RCC 7860 (cell line): ENCODE measurements at regions not wholly inside any gene's neighbourhood (a gene's known extent, or its start where the extent isn't known, plus 50 kb on each side); places are given as distances from the start of the nearest gene placed in this dataset.
"Not testable (repeated sequence)": the region's sequence is repeated elsewhere in the genome, so short reads cannot be mapped to it uniquely, and the experiment has no call there.

Source experiments
- DNase-seq: peaks from one replicate; pipeline ENCODE4 v3.0.0-alpha.2; 2015; ENCODE audit warnings: low spot score
- FAIRE-seq: peaks from 2 replicates; lab custom pipeline; 2012; peaks lifted over from hg19 to GRCh38; lab: Jason Lieb, UNC

DNA sequence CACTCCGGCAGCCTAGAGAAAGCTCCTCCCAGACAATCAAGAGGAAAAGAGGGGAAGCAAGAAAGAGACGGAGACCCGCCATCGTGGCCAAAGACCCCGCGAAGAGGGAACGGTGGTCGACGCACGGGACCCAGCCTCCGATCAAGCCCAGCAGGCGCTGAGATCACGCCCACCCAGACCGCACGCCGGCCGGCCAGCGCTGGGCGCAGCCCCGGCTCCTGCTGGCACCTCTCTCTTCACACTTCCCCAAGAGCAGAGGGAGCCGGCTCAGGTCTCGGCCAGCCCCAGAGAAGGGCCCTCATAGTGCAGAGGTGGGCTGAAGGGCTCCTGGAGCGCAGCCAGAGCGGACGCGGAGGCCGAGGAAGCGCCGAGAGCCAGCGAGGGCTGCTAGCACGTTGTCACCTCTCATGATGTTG, 918.4 kb upstream of the ADAMTS5 start:
- DNase-seq (no peak), FAIRE-seq (no peak)

DNA sequence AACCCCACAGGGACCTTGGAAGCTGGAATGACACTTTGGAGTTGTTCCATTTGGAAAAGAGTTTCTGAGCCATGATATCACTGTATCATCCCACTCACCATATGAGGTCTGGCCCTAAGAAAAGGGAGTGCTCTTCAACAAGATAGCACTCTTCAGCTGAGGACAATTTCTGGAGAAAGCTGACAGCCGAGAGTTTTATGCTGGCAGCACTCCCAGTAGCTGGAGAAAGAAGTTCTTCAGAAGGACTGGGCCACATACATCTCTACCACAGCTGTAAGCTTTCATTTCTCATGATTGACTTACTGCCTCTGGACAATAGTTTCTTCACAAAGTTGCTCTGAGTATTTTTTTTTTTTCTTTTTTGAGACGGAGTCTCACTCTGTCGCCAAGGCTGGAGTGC, 914.4 kb upstream of the ADAMTS5 start:
- DNase-seq, FAIRE-seq: not testable (repeated sequence)

DNA sequence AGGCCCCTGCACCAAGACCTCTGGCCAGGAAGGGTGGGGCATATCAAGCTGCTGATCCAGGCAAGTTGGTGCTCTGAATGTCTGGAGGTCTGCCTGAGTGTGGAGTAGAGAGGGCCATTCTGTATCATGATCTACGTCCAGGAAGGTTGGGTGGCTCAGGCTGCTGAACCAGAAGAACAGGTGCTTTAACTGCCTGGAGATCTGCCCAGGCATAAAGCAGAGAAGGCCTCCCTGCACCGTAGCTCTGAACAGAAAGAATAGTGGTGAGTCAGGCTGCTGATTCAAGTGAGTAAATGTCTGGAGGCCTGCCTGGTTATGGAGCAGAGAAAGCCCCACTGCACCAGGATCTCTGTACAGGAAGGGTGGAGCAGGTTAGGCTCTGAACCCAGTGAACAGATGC, 905.5 kb upstream of the ADAMTS5 start:
- DNase-seq, FAIRE-seq: not testable (repeated sequence)

DNA sequence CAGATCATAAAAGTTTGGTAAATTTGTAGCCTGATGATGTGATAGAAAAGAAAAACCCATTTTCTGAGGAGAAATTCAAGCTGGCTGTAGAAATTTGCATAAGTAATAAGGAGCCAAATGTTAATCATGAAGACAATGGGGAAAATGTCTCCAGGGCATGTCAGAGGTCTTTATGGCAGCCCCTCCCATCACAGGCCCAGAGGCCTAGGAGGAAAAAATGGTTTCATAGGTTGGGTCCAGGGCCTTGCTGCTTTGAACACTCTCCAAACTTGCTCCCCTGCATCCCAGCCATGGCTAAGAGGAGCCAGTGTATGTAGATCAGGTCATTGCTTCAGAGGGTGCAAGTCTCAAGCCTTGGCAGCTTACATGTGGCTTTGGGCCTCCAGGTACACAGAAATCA, 903.9 kb upstream of the ADAMTS5 start:
- FAIRE-seq = not testable (repeated sequence)

DNA sequence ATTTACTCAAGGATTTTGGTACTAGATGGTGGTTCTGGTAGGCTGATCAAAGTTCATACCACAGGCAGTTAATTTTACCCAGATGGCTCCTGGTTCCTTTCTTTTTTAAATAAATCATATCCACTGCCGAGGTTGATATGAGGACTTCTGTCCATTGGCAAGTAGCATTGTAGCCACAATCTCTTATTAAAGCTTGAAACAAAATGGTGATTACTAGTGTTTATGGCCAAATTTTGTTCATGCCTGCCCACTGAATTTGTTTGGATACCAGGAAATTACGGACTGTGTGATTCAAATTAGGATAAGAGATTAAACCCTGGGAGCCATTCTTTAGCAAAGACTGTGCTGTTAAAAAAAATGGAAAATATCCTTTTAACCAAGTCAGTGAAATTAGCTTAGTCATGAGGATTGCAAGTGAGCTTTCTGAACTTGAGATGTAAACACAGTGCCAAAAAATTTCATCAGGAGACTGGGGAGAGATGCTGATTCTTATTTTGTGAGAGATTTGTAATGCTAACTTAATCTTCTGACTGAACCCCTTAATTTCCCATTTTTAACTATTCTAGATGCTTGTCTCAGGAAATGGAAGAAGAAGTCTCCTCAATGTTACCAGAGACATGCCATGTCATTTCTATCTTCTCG, 893.5 kb upstream of the ADAMTS5 start:
- DNase-seq = not testable (repeated sequence)

More for the DNA sequence above, 903.9 kb upstream of the ADAMTS5 start:
- DNase-seq = not testable (repeated sequence)

DNA sequence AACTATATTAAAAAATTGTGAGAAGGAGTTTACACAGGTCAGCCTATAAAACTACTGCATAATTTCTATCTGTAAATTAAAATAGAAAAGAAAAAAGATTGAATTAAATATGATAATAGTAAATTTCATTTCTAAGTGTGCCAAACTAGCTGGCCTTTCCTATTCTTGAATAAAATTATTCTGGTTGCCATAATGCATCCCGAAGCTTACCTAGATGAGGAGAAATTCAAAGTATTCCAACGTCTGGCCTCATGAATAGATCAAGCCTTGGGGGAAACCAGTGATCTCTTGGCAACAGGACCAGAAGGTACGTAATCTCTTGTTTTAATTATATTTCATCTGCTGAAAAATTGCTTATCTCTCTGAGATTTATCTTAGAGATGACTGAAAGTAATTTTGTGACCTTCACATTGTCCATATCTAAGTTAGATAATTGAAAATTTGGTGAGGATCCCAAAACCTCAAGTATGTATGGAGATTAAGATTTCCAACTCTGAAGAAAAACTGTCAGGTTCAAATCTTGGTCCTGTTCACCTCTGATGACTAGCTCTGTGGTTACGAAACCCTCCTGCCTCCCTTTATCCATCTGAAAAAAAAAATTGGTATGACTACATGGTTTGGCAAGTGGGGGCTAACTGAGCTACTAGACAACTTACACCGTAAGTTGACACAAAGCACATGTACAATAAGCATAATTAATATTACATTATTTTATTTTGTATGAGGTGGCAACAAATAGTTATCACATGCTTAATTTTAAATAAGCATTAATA, 891.4 kb upstream of the ADAMTS5 start:
- DNase-seq, FAIRE-seq: not testable (repeated sequence)

More for the DNA sequence above, 893.5 kb upstream of the ADAMTS5 start:
- FAIRE-seq = not testable (repeated sequence)

DNA sequence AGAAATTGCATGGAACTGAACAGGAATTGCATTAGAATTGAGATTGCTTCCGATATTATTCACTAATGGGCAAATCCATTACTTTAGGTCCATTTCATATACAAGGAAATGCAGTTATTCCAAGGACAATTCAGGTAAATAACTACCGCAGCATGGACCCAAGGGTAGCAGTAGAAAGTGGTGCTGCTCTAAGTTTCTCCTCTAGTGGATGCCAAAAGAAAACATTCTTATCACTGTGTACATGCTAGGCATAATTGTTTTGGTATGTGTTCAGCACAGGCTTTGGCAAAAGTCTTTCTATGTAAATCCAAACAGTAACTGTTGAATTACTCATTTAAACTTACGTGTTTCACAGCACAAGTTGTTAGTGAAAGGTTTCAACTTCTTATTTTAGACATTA, 890.1 kb upstream of the ADAMTS5 start:
- not testable (repeated sequence) for DNase-seq, FAIRE-seq

DNA sequence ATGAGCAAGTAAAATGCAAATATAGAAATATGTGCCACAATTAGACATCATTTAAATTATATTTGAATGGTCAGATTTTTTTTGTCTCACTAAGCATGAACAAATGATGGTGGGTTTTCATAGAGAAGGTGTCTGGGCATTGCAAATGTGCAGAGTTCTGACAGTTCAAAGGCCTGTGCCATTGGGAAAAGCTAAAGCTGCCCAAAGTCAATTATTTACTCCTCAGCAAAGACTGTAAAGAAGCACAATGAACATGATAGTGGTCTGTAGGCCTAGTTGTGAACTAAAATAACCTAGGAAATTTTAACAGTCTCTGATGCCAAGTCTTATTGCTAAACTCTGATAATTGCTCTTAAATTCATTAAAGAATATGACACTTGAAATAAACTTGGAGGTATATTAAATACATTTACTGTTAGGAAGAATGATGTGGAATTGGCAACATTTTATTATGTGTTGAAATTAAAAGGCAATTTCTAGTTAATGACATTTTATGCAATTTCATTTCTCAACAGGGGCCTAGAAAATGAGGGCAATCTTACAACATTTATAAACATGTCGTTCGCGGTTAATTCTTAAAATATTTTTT, 874.3 kb upstream of the ADAMTS5 start:
- DNase-seq (no peak), FAIRE-seq (no peak)

DNA sequence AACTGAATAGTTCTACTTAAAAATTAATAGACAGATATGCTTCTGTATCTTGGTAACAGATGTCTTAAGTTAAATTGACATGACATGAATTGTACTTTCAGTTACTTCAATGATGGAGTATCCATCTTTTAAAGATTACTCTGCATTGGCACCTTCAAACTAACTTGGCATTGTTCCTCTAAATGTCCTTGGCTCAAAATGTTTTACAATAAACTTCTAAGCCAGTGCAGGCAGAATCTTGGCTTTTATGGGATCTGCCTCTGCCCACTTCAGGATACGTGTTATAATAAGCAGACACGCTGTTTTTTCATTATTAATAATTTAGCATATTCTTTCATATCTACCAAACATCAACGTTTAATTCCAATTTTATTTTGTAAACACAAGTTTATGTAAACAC, 873.4 kb upstream of the ADAMTS5 start:
- FAIRE-seq = no peak
- no peak for DNase-seq

DNA sequence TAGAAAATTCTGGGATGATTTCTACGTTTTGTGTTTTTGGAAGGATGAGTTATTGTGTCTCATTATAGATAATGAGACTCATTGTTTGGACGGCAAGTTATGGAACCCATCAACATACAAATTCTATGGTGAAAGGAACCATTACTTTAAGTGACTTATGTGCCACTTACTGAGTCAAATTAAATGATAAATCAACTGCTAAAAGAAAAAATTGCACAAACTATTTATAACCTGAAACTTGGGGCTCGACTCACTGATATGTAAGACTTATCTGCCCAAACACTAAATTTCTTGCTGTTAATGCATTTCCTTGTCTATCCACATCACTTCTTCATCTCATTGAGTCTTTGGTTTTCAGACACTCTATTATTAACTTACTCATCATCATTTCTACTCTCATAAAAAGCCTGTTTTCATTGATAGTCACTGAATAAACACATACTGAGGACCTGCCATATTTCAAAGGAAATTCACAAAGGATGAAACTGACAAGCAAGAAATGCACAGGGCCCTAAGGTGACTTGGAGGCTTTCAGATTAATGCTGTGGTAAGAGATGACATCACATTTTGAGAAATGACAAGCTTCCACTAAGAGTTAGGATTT, 872.7 kb upstream of the ADAMTS5 start:
- FAIRE-seq (no peak), DNase-seq (no peak)

DNA sequence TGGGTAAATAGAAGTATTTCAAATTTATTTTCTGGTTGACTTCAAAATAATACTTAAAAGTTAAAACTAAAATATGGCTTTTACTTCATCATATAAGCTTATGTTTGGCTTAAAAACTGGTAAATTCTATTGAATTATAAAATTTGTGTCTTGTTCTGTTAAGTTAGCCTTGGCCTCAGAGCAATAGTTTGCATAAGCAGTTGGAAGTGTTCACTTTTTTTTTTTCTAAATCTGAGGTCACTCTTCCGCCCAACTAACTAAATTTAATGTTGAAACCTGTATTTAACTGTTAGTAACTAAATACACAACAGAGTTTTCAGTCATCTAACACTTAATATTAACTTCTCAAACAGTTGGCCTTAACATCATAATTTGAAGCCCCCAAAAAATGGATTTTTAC, 871.7 kb upstream of the ADAMTS5 start:
- FAIRE-seq = no peak

DNA sequence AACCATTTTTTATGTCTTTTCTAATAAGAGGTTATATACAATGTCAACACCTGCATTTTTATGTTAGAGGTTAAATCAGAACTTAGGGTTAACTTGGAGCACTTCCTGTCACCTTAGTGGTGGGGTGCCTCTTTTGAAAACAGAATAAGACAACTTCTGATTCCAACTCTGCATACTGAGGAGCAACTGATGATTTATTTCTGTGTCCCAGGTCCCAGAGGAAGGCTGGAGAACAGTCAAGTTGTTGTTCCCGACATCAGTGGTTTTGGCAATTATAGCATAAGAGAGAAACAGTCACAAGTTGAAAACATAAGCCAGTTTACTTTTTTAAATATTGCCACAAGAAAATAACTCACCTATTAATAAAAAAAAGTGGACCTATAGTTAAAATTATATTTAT, 871.0 kb upstream of the ADAMTS5 start:
- DNase-seq = no peak
- FAIRE-seq = no peak

More for the DNA sequence above, 871.7 kb upstream of the ADAMTS5 start:
- DNase-seq = no peak

DNA sequence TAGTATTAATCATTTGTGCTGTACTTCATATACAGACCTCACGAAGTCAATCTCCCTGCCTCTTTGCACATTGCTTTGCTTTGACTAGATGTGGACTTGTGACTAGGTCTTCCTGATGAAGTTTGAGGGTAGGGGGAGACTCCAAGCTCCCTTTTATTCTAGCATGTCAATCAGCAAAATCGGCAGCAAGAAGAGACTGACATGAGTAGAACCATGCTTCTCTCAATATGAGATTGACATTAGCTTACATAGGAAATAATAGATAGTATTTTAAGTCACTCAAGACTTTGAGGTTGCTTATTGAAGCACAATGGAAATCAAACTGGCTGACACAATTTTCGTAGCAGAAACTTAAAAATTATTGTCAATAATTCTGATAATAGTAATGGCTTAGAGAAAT, 866.4 kb upstream of the ADAMTS5 start:
- no peak for FAIRE-seq
- no peak for DNase-seq

DNA sequence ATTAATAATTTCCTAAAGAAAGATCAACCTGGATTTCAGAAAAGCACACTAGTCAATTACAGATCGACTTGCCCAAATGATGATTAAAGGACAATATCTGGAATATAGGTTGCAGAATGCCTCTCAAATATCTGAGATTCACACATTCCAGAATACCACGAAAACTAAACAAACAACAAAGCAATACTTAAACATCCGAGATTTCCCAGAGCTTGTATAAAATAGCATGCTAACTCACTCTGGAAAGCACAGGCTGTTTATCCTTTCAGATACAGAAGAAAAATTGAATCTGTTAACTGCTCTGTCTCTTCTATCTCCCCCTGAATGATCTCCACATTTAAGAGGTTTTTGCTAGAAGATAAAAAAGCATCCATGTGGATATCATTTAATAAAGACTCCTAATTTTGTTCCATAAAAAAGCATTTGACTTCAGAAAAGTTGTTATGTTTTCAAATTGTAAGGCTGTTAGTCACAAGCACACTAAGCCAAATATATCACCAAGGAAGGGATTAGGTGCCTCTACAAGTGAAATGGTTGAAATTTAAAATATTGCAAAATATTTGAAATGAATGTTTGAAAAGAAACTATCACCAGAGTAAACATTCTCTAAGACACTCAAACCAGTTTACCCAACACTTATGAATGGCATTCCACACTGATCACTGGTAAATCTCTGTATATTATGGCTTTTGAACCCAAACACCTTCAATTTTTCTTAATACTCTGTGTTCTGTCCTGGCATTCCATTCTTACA, 865.1 kb upstream of the ADAMTS5 start:
- no peak for FAIRE-seq
- no peak for DNase-seq

DNA sequence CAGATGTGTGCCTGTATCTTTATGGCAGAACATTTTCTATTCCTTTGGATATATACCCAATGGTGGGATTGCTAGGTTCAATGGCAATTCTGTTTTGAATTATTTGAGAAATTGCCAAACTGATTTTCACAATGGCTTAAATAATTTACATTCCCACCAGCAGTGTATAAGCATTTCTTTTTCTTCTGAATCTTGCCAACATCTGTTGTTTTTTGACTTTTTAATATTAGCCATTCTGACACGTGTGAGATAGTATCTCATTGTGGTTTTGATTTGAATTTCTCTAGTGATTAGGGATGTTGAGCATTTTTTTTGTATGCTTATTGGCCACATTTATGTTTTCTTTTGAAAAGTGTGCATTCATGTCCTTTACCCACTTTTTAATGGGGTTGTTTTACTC, 864.3 kb upstream of the ADAMTS5 start:
- FAIRE-seq (no peak), DNase-seq (no peak)

DNA sequence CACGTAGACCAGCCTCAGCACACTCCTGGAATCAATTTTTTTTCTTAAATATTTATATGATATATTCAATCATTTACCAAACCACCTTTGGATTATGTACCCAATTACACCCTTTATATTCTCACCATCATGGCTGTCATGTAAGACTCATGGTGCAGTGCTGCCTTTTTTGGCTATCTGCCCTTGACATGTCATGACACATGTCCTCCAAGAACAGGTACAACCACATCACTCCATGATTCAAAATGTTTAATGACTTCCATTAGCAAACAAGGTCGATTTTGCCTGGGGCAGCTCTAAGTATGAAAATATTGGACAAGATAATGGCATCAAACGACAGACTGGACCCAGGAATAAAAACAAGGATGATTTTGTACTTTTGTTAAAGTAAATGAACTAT, 861.1 kb upstream of the ADAMTS5 start:
- DNase-seq (no peak), FAIRE-seq (no peak)

DNA sequence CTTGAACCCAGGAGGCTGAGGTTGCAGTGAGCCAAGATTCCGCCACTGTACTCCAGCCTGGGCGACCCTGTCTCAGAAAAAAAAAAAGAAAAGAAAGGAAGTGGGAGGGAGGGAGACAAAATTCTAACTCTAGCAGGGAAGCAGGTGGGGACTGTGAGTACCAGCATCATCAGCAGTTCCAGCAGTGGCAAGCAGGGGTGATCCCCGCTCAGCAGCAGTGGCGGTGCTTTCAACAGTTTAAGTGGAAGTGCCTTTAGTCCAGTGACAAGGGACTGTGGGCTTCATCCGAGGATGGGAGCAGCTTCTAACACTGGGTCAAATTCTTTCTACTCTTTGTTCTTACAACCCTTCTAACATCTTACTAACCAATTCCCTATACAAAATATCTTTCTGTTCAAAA, 858.1 kb upstream of the ADAMTS5 start:
- DNase-seq = no peak
- FAIRE-seq = no peak

DNA sequence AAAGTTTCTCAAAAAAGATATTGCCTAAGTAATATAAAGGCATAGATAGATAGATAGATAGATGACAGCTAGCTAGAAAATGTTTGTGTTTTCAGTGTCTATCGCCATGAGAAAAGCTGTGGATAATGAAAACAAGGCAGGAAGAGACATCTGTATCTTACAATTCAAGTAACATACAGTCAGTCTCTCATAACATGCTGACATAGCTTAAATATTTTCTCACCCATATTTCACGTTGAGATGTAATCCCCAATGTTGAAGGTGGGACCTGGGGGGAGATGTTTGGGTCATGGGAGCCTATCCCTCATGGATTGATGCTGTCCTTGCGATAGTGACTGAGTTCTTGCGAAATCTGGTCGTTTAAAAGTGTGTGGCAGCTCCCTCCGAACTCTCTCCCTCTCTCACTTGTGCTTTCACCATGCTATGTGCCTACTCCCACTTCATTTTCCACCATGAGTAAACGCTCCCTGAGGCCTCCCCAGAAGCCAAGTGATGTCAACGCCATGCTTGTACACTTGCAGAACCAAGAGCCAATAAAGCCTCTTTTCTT, 856.8 kb upstream of the ADAMTS5 start:
- FAIRE-seq = no peak
- DNase-seq = no peak

DNA sequence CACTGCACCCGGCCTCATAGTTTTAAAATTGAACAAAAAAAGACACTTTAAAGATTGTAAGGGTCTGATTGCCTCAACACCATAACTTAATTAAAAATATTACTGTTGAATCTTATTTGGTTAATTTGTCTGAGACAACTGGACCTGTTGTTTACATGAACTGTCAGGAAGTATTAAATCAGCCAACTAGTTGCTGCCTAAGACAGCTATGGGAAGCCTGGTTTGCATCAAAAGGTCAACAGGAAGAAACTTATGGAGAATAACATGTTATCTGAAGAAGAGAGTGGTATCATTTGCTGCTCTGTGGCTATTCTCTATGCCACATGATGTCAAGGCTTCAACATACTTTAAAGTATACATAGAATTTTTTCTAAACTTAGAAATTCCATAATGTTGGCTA, 853.5 kb upstream of the ADAMTS5 start:
- no peak for FAIRE-seq
- no peak for DNase-seq

DNA sequence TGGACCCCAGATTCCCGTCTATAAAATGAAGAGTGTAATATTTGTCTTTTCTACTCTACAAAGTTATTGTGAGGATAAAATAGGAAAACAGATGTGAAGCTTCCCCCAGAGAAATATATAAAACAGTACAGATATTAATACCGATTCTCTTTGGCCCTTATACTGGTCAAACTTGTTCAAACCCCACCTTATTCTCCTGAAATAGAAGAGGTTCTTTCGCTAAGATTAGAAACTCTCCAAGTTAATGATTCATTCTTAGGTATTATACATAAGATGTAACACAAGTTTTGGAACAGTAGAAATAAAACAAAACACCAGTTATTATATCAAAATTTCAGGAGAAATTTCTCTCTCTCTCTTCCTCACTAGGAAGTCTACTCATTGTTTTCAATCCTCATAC, 852.4 kb upstream of the ADAMTS5 start:
- FAIRE-seq (no peak), DNase-seq (no peak)

DNA sequence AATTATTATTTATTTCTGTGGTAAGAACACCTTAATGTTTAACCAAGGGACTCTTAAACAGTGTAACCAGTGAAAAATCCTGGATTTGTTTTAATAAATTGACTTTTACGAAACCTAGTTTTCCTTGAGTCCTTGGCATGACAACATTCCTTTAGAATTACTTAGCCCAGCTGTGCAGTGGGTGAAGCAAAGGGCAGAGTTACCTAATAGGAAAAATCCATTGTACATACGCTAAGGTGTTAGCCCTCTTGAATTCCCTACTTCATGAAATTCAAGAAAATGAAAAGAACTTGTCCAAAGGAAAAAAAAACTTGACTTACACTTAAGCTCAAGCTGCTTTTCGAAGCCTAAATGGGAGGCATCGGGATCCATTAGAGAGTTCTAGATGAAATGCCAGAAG, 852.0 kb upstream of the ADAMTS5 start:
- FAIRE-seq (no peak), DNase-seq (no peak)
